H4 (cell line): ENCODE measurements at regions not wholly inside any gene's neighbourhood (a gene's known extent, or its start where the extent isn't known, plus 50 kb on each side); places are given as distances from the start of the nearest gene placed in this dataset.

Experiments used
- DNase-seq: peaks from one replicate; pipeline ENCODE4 v3.0.0-alpha.2; 2015; ENCODE audit warnings: low spot score

GRCh38 chr4:42330002-42330592 is 67.2 kb upstream of the SHISA3 start:
- no peak for DNase-seq

- DNase-seq: no peak
Measured at GRCh38 chr4:42331040-42331439, 66.2 kb upstream of the SHISA3 start.

GRCh38 chr4:42331914-42332368 is 65.3 kb upstream of the SHISA3 start:
- DNase-seq: peak; percentile 80

- DNase-seq: no peak
Measured at GRCh38 chr4:42339935-42340406, 57.3 kb upstream of the SHISA3 start.

- no peak for DNase-seq
Measured at GRCh38 chr4:42341518-42342026, 55.7 kb upstream of the SHISA3 start.

GRCh38 chr4:42342459-42342858 is 54.8 kb upstream of the SHISA3 start:
- DNase-seq: no peak

- DNase-seq: no peak
Measured at GRCh38 chr4:42344309-42344708, 53.0 kb upstream of the SHISA3 start.

- DNase-seq: no peak
Measured at GRCh38 chr4:42344749-42345148, 52.5 kb upstream of the SHISA3 start.

- DNase-seq: no peak
Measured at GRCh38 chr4:42345962-42346544, 51.2 kb upstream of the SHISA3 start.

- no peak for DNase-seq
Measured at GRCh38 chr4:42347076-42347475, 50.2 kb upstream of the SHISA3 start.
